HUES48 (cell line): ENCODE measurements at regions not wholly inside any gene's neighbourhood (a gene's known extent, or its start where the extent isn't known, plus 50 kb on each side); places are given as distances from the start of the nearest gene placed in this dataset.

Experiments used
- H3K27ac ChIP-seq: one replicate; pipeline ENCODE4 v1.7.0; 2013; ENCODE audit warnings: low read depth, low read length, inconsistent platforms
- H3K27me3 ChIP-seq: 2 replicates; pipeline ENCODE4 v1.6.1; 2013; ENCODE audit warnings: mild to moderate bottlenecking, low read length; ENCODE audit not compliant: control insufficient read depth, insufficient read depth
- H3K36me3 ChIP-seq: 2 replicates; pipeline ENCODE4 v1.6.1; 2013; ENCODE audit warnings: low read length; ENCODE audit not compliant: control insufficient read depth, insufficient read depth
- H3K4me1 ChIP-seq: 2 replicates; pipeline ENCODE4 v1.6.1; 2013; ENCODE audit warnings: mild to moderate bottlenecking, low read length; ENCODE audit not compliant: control insufficient read depth, insufficient read depth
- H3K4me3 ChIP-seq: 2 replicates; pipeline ENCODE4 v1.5.1; 2013; ENCODE audit warnings: mild to moderate bottlenecking, low read depth, low read length
- H3K9ac ChIP-seq: 2 replicates; pipeline ENCODE4 v1.6.1; 2013; ENCODE audit warnings: mild to moderate bottlenecking, low read depth, low read length, moderate library complexity
- H3K9me3 ChIP-seq: 2 replicates; pipeline ENCODE4 v1.6.1; 2013; ENCODE audit warnings: low read length; ENCODE audit not compliant: control insufficient read depth, insufficient read depth

DNA sequence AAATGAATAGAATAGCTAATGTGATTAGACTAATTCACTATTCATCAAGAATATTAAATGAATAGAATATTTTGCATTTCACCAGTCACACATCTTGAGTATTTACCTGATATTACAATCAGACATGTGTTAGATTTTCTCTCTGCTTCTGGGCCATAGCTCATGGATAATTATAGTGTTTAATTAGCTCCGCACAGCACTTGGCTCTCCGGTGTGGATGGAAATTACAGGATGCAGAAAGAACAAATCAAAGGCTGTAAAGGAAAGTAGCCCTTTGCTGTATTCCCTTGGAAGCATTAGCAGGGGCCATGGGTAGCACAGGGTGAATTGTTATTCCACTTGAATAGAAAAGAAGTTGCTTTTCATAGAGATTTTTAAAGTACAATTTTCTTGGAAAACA lies 320.3 kb upstream of the SORL1-AS1 start:
- no peaks in the 10 kb centered on the region for H3K9me3 ChIP-seq
- H3K4me1 ChIP-seq: no peaks in the 10 kb centered on the region
- no peak overlapping the region for H3K27ac ChIP-seq
- H3K36me3 ChIP-seq: no peaks in the 10 kb centered on the region
- no peak overlapping the region for H3K9ac ChIP-seq
- no peaks in the 10 kb centered on the region for H3K27me3 ChIP-seq
- H3K4me3 ChIP-seq: no peak overlapping the region

DNA sequence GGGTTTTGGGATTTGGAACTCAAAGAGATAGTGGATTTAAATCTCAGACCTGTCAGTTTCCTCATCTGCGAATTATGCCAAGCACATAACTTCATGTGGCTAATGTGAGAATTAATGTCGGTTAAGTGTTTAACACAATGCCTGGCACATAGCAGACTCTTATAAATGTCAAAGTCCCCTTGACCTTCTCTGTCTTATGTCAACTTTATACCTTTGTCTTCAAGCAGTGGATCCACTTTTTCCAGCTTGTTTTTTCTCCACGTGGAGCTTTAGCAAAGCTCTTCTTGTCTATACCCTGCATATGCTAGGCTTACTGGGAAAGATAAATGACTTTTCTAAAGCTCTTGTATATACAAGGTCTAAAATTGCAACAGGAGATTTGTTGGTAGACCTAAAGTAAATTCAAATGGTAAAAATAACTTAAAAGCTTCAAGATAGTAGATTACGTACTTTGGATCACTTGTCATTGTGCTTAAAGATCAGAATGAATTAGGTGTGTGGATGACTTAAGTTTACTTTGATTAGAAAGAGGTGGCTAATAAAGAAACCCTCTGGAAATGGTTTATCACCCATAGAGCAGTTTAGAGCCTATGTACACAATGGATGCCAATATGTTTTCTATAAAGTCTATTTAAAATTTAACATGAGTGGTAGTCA lies 318.3 kb upstream of the SORL1-AS1 start:
- no peaks in the 10 kb centered on the region for H3K36me3 ChIP-seq
- H3K9ac ChIP-seq: no peak overlapping the region
- no peaks in the 10 kb centered on the region for H3K9me3 ChIP-seq
- H3K27ac ChIP-seq: no peak overlapping the region
- H3K27me3 ChIP-seq: no peaks in the 10 kb centered on the region
- H3K4me3 ChIP-seq: no peak overlapping the region
- H3K4me1 ChIP-seq: no peaks in the 10 kb centered on the region

DNA sequence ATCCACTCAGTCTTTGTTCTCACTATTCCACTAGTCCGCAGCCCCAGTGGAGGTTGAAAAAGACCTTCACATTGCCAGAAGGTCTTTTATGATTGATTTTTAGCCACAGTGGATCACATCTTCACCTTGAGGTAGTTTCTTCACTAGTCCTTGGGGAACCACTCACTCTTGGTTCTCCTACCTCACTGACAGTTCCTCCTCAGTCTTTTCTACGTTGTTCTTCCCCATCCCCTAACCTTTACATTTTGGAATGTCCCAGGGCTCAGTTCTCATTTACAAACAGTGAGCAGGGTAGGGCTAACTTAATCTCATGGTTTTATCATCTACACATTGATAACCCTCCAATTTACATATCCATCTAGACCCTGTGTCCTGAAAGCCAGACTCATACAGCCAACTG lies 316.4 kb upstream of the SORL1-AS1 start:
- H3K9me3 ChIP-seq: no peaks in the 10 kb centered on the region
- H3K27me3 ChIP-seq: no peaks in the 10 kb centered on the region
- H3K4me3 ChIP-seq: no peak overlapping the region
- no peaks in the 10 kb centered on the region for H3K4me1 ChIP-seq
- H3K36me3 ChIP-seq: no peaks in the 10 kb centered on the region
- no peak overlapping the region for H3K9ac ChIP-seq
- no peak overlapping the region for H3K27ac ChIP-seq

DNA sequence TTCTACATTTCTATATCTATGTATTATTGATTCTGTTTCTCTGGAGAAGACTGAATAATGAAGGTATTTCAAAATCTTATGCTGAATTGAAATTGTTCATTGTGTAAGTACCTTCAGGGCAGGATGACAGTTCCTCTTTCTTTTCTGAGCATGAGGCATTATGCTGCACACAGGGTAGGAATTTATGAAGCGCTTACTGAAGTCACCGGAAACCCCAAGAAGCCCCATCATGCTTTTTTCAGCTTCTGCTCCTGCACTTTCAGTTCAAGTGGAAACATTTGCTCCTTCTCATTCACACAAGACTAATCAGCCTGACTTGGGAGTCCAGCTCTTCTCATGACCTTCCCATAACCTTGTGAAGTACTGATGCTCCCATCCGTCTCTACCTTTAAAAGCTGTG lies 314.7 kb upstream of the SORL1-AS1 start:
- Histone ChIP-seq H3K9ac (no peak overlapping the region), H3K9me3 (no peaks in the 10 kb centered on the region), H3K4me3 (no peak overlapping the region), H3K4me1 (no peaks in the 10 kb centered on the region), H3K36me3 (no peaks in the 10 kb centered on the region), H3K27me3 (no peaks in the 10 kb centered on the region), H3K27ac (no peak overlapping the region)

DNA sequence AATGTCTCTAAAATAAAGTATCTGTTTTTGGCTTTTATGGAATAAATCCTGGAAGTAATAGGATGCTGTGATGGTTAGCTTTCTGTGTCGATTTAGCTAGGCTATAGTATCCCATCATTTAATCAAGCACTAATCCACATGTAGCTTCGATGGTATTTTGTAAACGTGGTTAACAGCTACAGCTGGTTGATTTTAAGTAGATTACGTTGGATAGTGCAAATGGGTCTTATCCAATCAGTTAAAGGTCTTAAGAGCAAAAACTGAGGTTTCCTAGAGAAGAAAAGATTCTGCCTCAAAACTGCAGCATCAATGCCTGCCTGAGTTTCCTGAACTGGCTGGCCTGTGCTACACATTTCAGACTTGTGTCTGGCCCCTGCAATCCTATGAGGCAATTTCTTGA lies 314.2 kb upstream of the SORL1-AS1 start:
- no peaks in the 10 kb centered on the region for H3K9me3 ChIP-seq
- H3K4me3 ChIP-seq: no peak overlapping the region
- H3K9ac ChIP-seq: no peak overlapping the region
- no peak overlapping the region for H3K27ac ChIP-seq
- no peaks in the 10 kb centered on the region for H3K4me1 ChIP-seq
- no peaks in the 10 kb centered on the region for H3K36me3 ChIP-seq
- H3K27me3 ChIP-seq: no peaks in the 10 kb centered on the region

- Histone ChIP-seq H3K27me3 (no peaks in the 10 kb centered on the region), H3K4me1 (no peaks in the 10 kb centered on the region)
Measured at GRCh38 chr11:121766166-121766565, 313.4 kb upstream of the SORL1-AS1 start.

GRCh38 chr11:121763526-121763925 lies 310.8 kb upstream of the SORL1-AS1 start:
- no peaks in the 10 kb centered on the region for H3K4me1 ChIP-seq
- H3K27me3 ChIP-seq: no peaks in the 10 kb centered on the region
- H3K27ac ChIP-seq: no peak overlapping the region
- H3K9me3 ChIP-seq: no peaks in the 10 kb centered on the region
- H3K36me3 ChIP-seq: no peaks in the 10 kb centered on the region
- H3K9ac ChIP-seq: no peak overlapping the region
- H3K4me3 ChIP-seq: no peak overlapping the region

More at GRCh38 chr11:121766166-121766565, 313.4 kb upstream of the SORL1-AS1 start:
- no peak overlapping the region for H3K4me3 ChIP-seq
- H3K9ac ChIP-seq: no peak overlapping the region
- no peak overlapping the region for H3K27ac ChIP-seq
- no peaks in the 10 kb centered on the region for H3K9me3 ChIP-seq
- H3K36me3 ChIP-seq: no peaks in the 10 kb centered on the region

GRCh38 chr11:121762820-121763219 lies 310.1 kb upstream of the SORL1-AS1 start:
- Histone ChIP-seq H3K9ac (no peak overlapping the region), H3K27ac (no peak overlapping the region)

GRCh38 chr11:121761186-121761585 lies 308.4 kb upstream of the SORL1-AS1 start:
- Histone ChIP-seq H3K36me3 (no peaks in the 10 kb centered on the region), H3K27me3 (no peaks in the 10 kb centered on the region), H3K4me1 (peaks cover 14% of the 10 kb centered on the region), H3K9ac (no peak overlapping the region), H3K9me3 (no peaks in the 10 kb centered on the region), H3K27ac (no peak overlapping the region), H3K4me3 (no peak overlapping the region)

More at GRCh38 chr11:121762820-121763219, 310.1 kb upstream of the SORL1-AS1 start:
- no peaks in the 10 kb centered on the region for H3K9me3 ChIP-seq
- no peaks in the 10 kb centered on the region for H3K27me3 ChIP-seq
- H3K36me3 ChIP-seq: no peaks in the 10 kb centered on the region
- H3K4me3 ChIP-seq: no peak overlapping the region
- H3K4me1 ChIP-seq: no peaks in the 10 kb centered on the region; the same call in 1 of the 2 replicates

- Histone ChIP-seq H3K27ac (no peak overlapping the region), H3K4me1 (peaks cover 29% of the 10 kb centered on the region)
Measured at GRCh38 chr11:121757480-121758125, 304.8 kb upstream of the SORL1-AS1 start.

DNA sequence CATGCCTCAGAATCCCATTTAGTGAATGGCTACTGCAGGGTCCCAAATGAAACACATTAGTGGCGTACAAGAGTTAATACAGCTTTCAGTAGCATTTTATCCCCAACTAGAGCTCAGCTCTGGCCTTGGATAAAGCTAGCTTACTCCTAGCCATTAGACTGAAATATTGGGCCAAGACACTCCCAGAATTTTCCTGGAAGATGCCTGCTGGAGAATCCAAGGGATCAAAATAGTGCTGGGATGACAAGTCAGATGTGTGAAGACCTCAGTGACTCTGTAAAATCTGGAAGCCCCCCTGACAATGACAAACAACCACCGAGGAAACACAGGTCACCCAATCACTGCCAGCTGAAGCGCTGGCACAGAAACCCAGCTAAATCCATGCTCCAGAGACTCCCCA lies 303.1 kb upstream of the SORL1-AS1 start:
- no peaks in the 10 kb centered on the region for H3K36me3 ChIP-seq
- H3K4me1 ChIP-seq: peaks cover 29% of the 10 kb centered on the region
- H3K9me3 ChIP-seq: no peaks in the 10 kb centered on the region
- no peak overlapping the region for H3K9ac ChIP-seq
- H3K4me3 ChIP-seq: no peak overlapping the region
- H3K27me3 ChIP-seq: no peaks in the 10 kb centered on the region
- no peak overlapping the region for H3K27ac ChIP-seq

More at GRCh38 chr11:121757480-121758125, 304.8 kb upstream of the SORL1-AS1 start:
- no peaks in the 10 kb centered on the region for H3K36me3 ChIP-seq
- H3K9ac ChIP-seq: no peak overlapping the region
- no peaks in the 10 kb centered on the region for H3K27me3 ChIP-seq
- H3K9me3 ChIP-seq: no peaks in the 10 kb centered on the region
- H3K4me3 ChIP-seq: no peak overlapping the region
